ENCODE measurements at regions not wholly inside any gene's neighbourhood (a gene's known extent, or its start where the extent isn't known, plus 50 kb on each side); places are given as distances from the start of the nearest gene placed in this dataset.
"Not testable (repeated sequence)": the region's sequence is repeated elsewhere in the genome, so short reads cannot be mapped to it uniquely, and the experiment has no call there.

GRCh38 chr20:29306390-29307072, 1950.9 kb upstream of the DEFB115 start:
- Mint-ChIP-seq H3K9me3 (ENCODE audit: low read depth) (peaks cover 48% of the 10 kb centered on the region), H3K36me3 (ENCODE audit: low read depth) (peaks cover 5% of the 10 kb centered on the region), H3K4me1 (ENCODE audit: low read depth) (no peaks in the 10 kb centered on the region), H3K4me3 (ENCODE audit: unreplicated experiment) (no peak overlapping the region), H3K27me3 (ENCODE audit: low read depth) (no peaks in the 10 kb centered on the region), H3K27ac (ENCODE audit: unreplicated experiment) (no peak overlapping the region)
- DNase-seq (ENCODE audit: low spot score): no peak
- TF ChIP-seq, protein P1, sequence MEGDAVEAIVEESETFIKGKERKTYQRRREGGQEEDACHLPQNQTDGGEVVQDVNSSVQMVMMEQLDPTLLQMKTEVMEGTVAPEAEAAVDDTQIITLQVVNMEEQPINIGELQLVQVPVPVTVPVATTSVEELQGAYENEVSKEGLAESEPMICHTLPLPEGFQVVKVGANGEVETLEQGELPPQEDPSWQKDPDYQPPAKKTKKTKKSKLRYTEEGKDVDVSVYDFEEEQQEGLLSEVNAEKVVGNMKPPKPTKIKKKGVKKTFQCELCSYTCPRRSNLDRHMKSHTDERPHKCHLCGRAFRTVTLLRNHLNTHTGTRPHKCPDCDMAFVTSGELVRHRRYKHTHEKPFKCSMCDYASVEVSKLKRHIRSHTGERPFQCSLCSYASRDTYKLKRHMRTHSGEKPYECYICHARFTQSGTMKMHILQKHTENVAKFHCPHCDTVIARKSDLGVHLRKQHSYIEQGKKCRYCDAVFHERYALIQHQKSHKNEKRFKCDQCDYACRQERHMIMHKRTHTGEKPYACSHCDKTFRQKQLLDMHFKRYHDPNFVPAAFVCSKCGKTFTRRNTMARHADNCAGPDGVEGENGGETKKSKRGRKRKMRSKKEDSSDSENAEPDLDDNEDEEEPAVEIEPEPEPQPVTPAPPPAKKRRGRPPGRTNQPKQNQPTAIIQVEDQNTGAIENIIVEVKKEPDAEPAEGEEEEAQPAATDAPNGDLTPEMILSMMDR (IDR thresholded peaks at IDR 0.05): no peak

DNA sequence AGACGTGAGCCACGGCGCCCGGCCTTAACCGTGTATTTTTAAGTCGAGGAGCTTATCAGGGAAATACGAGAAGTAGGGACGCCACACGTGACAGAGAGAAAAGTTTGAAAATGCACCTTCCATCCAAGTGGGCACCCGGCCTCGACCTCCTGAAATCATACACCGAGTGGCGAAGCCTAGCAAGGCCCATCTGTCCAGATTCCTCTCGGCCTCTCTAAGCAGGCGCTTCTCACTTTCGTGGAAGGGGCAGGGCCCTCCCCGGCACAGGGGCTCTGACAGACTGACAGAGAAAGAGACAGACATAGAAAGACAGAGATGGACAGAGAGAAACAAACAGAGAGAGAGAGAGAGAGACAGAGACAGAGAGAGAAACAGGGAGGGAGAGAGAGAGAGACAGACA, 1950.0 kb upstream of the DEFB115 start:
- H3K9me3 Mint-ChIP-seq (ENCODE audit: low read depth): peaks cover 53% of the 10 kb centered on the region
- not testable (repeated sequence) for H3K36me3 Mint-ChIP-seq (ENCODE audit: low read depth); H3K4me1 Mint-ChIP-seq (ENCODE audit: low read depth); H3K27ac Mint-ChIP-seq (ENCODE audit: unreplicated experiment); H3K4me3 Mint-ChIP-seq (ENCODE audit: unreplicated experiment); DNase-seq (ENCODE audit: low spot score); H3K27me3 Mint-ChIP-seq (ENCODE audit: low read depth)

DNA sequence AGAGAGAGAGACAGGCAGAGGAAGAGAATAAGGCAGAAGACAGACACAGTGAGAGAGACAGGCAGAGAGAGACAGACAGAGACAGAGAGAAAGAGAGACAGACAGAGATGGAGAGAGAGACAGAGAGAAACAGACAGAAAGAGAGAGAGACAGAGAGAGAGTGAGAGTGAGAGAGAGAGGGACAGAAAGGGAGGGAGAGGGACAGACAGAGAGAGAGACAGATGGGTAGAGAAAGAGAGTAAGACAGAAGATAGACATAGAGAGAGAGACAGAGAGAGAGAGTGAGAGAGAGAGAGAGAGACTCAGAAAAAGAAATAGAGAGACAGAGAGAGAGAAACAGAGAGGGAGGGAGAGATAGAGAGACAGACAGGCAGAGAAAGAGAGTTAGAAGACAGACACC, 1948.5 kb upstream of the DEFB115 start:
- not testable (repeated sequence) for H3K4me1 Mint-ChIP-seq (ENCODE audit: low read depth); H3K36me3 Mint-ChIP-seq (ENCODE audit: low read depth); H3K4me3 Mint-ChIP-seq (ENCODE audit: unreplicated experiment); DNase-seq (ENCODE audit: low spot score); H3K27me3 Mint-ChIP-seq (ENCODE audit: low read depth); H3K27ac Mint-ChIP-seq (ENCODE audit: unreplicated experiment)
- H3K9me3 Mint-ChIP-seq (ENCODE audit: low read depth): peaks cover 57% of the 10 kb centered on the region

DNA sequence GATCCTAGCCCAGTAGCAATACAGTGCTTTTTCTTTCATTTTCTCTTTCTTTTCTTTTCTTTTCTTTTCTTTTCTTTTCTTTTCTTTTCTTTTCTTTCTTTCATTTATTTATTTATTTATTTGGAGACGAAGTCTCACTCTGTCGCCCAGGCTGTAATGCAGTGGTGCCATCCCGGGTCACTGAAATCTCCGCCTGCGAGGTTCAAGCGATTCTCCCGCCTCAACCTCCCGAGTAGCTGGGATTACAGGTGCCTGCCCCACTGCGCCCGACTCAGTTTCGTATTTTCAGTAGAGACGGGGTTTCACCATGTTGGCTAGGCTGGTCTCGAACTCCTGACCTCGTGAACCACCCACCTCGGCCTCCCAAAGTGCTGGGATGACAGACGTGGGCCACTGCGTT, 1948.0 kb upstream of the DEFB115 start:
- not testable (repeated sequence) for H3K27ac Mint-ChIP-seq (ENCODE audit: unreplicated experiment); H3K4me3 Mint-ChIP-seq (ENCODE audit: unreplicated experiment); H3K4me1 Mint-ChIP-seq (ENCODE audit: low read depth); H3K36me3 Mint-ChIP-seq (ENCODE audit: low read depth); H3K27me3 Mint-ChIP-seq (ENCODE audit: low read depth)
- H3K9me3 Mint-ChIP-seq (ENCODE audit: low read depth): peaks cover 59% of the 10 kb centered on the region
- peak; percentile 47 for DNase-seq (ENCODE audit: low spot score)

DNA sequence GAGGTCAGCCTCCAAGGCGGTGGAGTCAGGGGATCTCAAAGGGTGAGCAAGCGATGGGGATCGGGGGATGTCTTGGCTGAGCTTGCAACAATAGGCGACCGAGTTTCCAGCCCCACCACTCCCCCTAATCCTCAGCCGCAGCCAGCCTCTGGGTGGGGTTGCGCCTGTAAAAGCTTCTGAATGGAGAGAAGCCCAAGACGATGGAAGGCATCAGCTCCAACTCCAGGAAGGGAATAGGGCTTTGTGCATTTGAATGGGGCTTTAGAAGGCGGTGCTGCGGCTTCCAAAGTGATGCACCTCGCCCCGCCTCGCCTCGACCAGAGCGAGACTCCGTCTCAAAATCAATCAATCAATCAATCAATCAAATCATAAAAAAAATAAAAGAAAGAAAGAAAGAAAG, 1946.4 kb upstream of the DEFB115 start:
- H3K9me3 Mint-ChIP-seq (ENCODE audit: low read depth): peaks cover 47% of the 10 kb centered on the region
- DNase-seq (ENCODE audit: low spot score); H3K4me3 Mint-ChIP-seq (ENCODE audit: unreplicated experiment); H3K4me1 Mint-ChIP-seq (ENCODE audit: low read depth); H3K27me3 Mint-ChIP-seq (ENCODE audit: low read depth); H3K27ac Mint-ChIP-seq (ENCODE audit: unreplicated experiment); H3K36me3 Mint-ChIP-seq (ENCODE audit: low read depth): not testable (repeated sequence)

- not testable (repeated sequence) for DNase-seq (ENCODE audit: low spot score); H3K36me3 Mint-ChIP-seq (ENCODE audit: low read depth); H3K27ac Mint-ChIP-seq (ENCODE audit: unreplicated experiment); H3K4me1 Mint-ChIP-seq (ENCODE audit: low read depth); H3K4me3 Mint-ChIP-seq (ENCODE audit: unreplicated experiment); H3K27me3 Mint-ChIP-seq (ENCODE audit: low read depth)
- peaks cover 52% of the 10 kb centered on the region for H3K9me3 Mint-ChIP-seq (ENCODE audit: low read depth)
Observed at GRCh38 chr20:29312679-29313078, 1944.8 kb upstream of the DEFB115 start.

DNA sequence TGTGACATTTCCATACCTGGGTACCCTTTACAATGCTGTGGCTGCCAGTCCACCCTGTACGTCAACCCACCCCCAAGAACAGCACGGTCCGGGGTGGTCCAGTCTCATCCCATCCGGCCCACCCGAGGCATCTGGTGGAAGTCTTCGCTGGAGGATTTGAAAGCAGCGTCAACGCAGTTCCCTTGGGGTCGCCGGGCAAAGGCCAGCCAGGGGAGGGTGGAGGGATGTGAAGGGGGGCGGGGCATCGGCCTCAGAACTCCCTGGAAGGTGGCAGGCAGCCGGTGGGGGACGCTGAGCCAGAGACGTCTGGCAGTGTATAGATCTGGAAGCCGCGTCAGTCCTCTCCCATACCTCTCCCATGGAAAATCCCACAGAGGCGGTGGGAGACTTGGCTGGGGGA, 1944.0 kb upstream of the DEFB115 start:
- TF ChIP-seq, protein P1 (IDR thresholded peaks at IDR 0.05): no peak
- no peaks in the 10 kb centered on the region for H3K4me1 Mint-ChIP-seq (ENCODE audit: low read depth)
- no peak overlapping the region for H3K27ac Mint-ChIP-seq (ENCODE audit: unreplicated experiment)
- H3K9me3 Mint-ChIP-seq (ENCODE audit: low read depth): peaks cover 45% of the 10 kb centered on the region
- H3K36me3 Mint-ChIP-seq (ENCODE audit: low read depth): peaks cover 2% of the 10 kb centered on the region
- no peaks in the 10 kb centered on the region for H3K27me3 Mint-ChIP-seq (ENCODE audit: low read depth)
- no peak overlapping the region for H3K4me3 Mint-ChIP-seq (ENCODE audit: unreplicated experiment)
- peak; percentile 85 for DNase-seq (ENCODE audit: low spot score)

DNA sequence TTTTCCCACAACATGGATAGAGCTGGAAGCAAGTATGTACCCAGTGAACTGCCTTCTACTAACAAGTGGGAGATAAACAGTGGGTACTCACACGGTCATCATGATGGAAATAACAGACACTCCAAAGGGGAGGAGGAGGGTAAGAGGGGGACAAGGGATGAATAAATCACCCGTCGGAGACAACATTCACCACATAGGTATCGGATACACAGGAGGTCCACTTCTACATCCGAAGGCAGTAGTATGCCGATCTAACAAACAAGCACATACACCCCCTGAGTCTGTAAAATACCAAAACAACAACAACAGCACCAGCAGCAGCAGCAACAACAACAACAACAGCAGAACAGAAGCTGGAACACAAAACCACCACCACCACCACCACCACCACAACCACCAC, 1943.2 kb upstream of the DEFB115 start:
- Mint-ChIP-seq H3K27me3 (ENCODE audit: low read depth) (no peaks in the 10 kb centered on the region), H3K9me3 (ENCODE audit: low read depth) (peaks cover 40% of the 10 kb centered on the region)
- TF ChIP-seq, protein P1 (IDR thresholded peaks at IDR 0.05): no peak

More for the DNA sequence above, 1943.2 kb upstream of the DEFB115 start:
- peaks cover 2% of the 10 kb centered on the region for H3K36me3 Mint-ChIP-seq (ENCODE audit: low read depth)
- H3K27ac Mint-ChIP-seq (ENCODE audit: unreplicated experiment): no peak overlapping the region
- no peak for DNase-seq (ENCODE audit: low spot score)
- H3K4me3 Mint-ChIP-seq (ENCODE audit: unreplicated experiment): no peak overlapping the region
- H3K4me1 Mint-ChIP-seq (ENCODE audit: low read depth): no peaks in the 10 kb centered on the region
